WTC11 (cell line): ENCODE measurements at regions not wholly inside any gene's neighbourhood (a gene's known extent, or its start where the extent isn't known, plus 50 kb on each side); places are given as distances from the start of the nearest gene placed in this dataset.
A peak's percentile ranks its signal among the peaks of the same experiment; 100 is the strongest.

Experiments used
- ATAC-seq: fragments of 200-7000 bp; cut with Tn5 transposase; 2 replicates; pipeline ENCODE4 v1.10.0; 2021; ENCODE audit warnings: mild to moderate bottlenecking, moderate library complexity
- CTCF ChIA-PET: fragments of 300-600 bp; sonication (Branson Sonifier 250); formaldehyde crosslinking; loops from one replicate; lab custom pipeline; 2021; ENCODE audit warnings: antibody characterized with exemption; lab: Charles Lee
- POLR2A ChIA-PET: fragments of 350-600 bp; sonication (Branson Sonifier 250); formaldehyde crosslinking; loops from one replicate; lab custom pipeline; 2021; ENCODE audit warnings: antibody characterized with exemption; lab: Charles Lee
- DNase-seq: peaks from one replicate; pipeline ENCODE4 v3.0.0; 2021; ENCODE audit warnings: low spot score
- H3K27ac Mint-ChIP-seq: 2 replicates; pipeline ENCODE4 v1.8.0; 2021; ENCODE audit warnings: mixed read lengths
- H3K27me3 Mint-ChIP-seq: 2 replicates; pipeline ENCODE4 v1.8.0; 2021; ENCODE audit warnings: low read depth, mild to moderate bottlenecking, moderate library complexity, mixed read lengths
- H3K36me3 Mint-ChIP-seq: 2 replicates; pipeline ENCODE4 v1.8.0; 2021; ENCODE audit warnings: mixed read lengths
- H3K4me1 Mint-ChIP-seq: 2 replicates; pipeline ENCODE4 v1.8.0; 2022; ENCODE audit warnings: mixed read lengths
- H3K4me3 Mint-ChIP-seq: 2 replicates; pipeline ENCODE4 v1.8.0; 2021; ENCODE audit warnings: mild to moderate bottlenecking, moderate library complexity, mixed read lengths
- H3K9me3 Mint-ChIP-seq: 2 replicates; pipeline ENCODE4 v1.8.0; 2021; ENCODE audit warnings: mixed read lengths
- E2F1 ChIP-seq: sonication (generic); formaldehyde crosslinking; IDR thresholded peaks from 2 replicates; pipeline ENCODE4 v1.8.0; 2022; ENCODE audit warnings: mild to moderate bottlenecking, missing genetic modification reagents
- EMX1 ChIP-seq: fragments of 250-450 bp; sonication (Bioruptor Pico); IDR thresholded peaks from 2 replicates; pipeline ENCODE4 v1.8.0; 2021; ENCODE audit warnings: mild to moderate bottlenecking
- FOXP4 ChIP-seq: sonication (generic); formaldehyde crosslinking; IDR thresholded peaks from 2 replicates; pipeline ENCODE4 v1.8.0; 2022; ENCODE audit warnings: mild to moderate bottlenecking, missing genetic modification reagents
- GABPB1 ChIP-seq: sonication (generic); formaldehyde crosslinking; IDR thresholded peaks from 2 replicates; pipeline ENCODE4 v1.8.1; 2023; ENCODE audit warnings: mild to moderate bottlenecking, missing genetic modification reagents
- GTF2I ChIP-seq: fragments of 250-450 bp; sonication (Bioruptor Pico); conservative IDR thresholded peaks from 2 replicates; pipeline ENCODE4 v1.4.0; 2021; ENCODE audit warnings: mild to moderate bottlenecking
- HMGA2 ChIP-seq: fragments of 250-450 bp; sonication (Bioruptor Pico); IDR thresholded peaks from 2 replicates; pipeline ENCODE4 v1.4.0; 2021; ENCODE audit warnings: mild to moderate bottlenecking, moderate library complexity
- MAX ChIP-seq: sonication (generic); formaldehyde crosslinking; IDR thresholded peaks from 2 replicates; pipeline ENCODE4 v1.8.0; 2022; ENCODE audit warnings: mild to moderate bottlenecking, missing genetic modification reagents
- MXD4 ChIP-seq: fragments of 250-450 bp; sonication (Bioruptor Pico); IDR thresholded peaks from 2 replicates; pipeline ENCODE4 v1.8.0; 2021; ENCODE audit warnings: mild to moderate bottlenecking, moderate library complexity, borderline replicate concordance
- RELA ChIP-seq: sonication (generic); formaldehyde crosslinking; IDR thresholded peaks from 2 replicates; pipeline ENCODE4 v1.8.1; 2022; ENCODE audit warnings: missing genetic modification reagents, mild to moderate bottlenecking, borderline replicate concordance
- SMAD3 ChIP-seq: sonication (generic); formaldehyde crosslinking; IDR thresholded peaks from 2 replicates; pipeline ENCODE4 v1.8.0; 2022; ENCODE audit warnings: missing genetic modification reagents, mild to moderate bottlenecking, borderline replicate concordance
- TEAD1 ChIP-seq: sonication (generic); formaldehyde crosslinking; IDR thresholded peaks from 2 replicates; pipeline ENCODE4 v1.8.0; 2022; ENCODE audit warnings: mild to moderate bottlenecking, missing genetic modification reagents
- ZMAT4 ChIP-seq: fragments of 250-450 bp; sonication (Bioruptor Pico); IDR thresholded peaks from 2 replicates; pipeline ENCODE4 v1.9.0; 2021; ENCODE audit warnings: mild to moderate bottlenecking
- ZNF232 ChIP-seq: sonication (generic); formaldehyde crosslinking; IDR thresholded peaks from 2 replicates; pipeline ENCODE4 v1.8.0; 2022; ENCODE audit warnings: mild to moderate bottlenecking, missing genetic modification reagents
- ZNF425 ChIP-seq: fragments of 250-450 bp; sonication (Bioruptor Pico); conservative IDR thresholded peaks from 2 replicates; pipeline ENCODE4 v1.9.0; 2021; ENCODE audit warnings: mild to moderate bottlenecking
- ZNF671 ChIP-seq: fragments of 250-450 bp; sonication (Bioruptor Pico); IDR thresholded peaks from 2 replicates; pipeline ENCODE4 v1.8.0; 2021; ENCODE audit warnings: mild to moderate bottlenecking
- ZSCAN18 ChIP-seq: fragments of 250-450 bp; sonication (Bioruptor Pico); IDR thresholded peaks from 2 replicates; pipeline ENCODE4 v2.1.2; 2022; ENCODE audit warnings: mild to moderate bottlenecking, moderate library complexity
- TF ChIP-seq, protein P1 (sequence below): sonication (generic); formaldehyde crosslinking; IDR thresholded peaks from 2 replicates; pipeline ENCODE4 v1.8.1; 2023; ENCODE audit warnings: mild to moderate bottlenecking, missing genetic modification reagents, moderate library complexity
- TF ChIP-seq, protein P2 (sequence below): sonication (generic); formaldehyde crosslinking; IDR thresholded peaks from 2 replicates; pipeline ENCODE4 v1.8.0; 2022; ENCODE audit warnings: mild to moderate bottlenecking, missing genetic modification reagents
- TF ChIP-seq, protein P3 (sequence below): sonication (generic); formaldehyde crosslinking; IDR thresholded peaks from 2 replicates; pipeline ENCODE4 v1.8.1; 2023; ENCODE audit warnings: mild to moderate bottlenecking, missing genetic modification reagents

DNA sequence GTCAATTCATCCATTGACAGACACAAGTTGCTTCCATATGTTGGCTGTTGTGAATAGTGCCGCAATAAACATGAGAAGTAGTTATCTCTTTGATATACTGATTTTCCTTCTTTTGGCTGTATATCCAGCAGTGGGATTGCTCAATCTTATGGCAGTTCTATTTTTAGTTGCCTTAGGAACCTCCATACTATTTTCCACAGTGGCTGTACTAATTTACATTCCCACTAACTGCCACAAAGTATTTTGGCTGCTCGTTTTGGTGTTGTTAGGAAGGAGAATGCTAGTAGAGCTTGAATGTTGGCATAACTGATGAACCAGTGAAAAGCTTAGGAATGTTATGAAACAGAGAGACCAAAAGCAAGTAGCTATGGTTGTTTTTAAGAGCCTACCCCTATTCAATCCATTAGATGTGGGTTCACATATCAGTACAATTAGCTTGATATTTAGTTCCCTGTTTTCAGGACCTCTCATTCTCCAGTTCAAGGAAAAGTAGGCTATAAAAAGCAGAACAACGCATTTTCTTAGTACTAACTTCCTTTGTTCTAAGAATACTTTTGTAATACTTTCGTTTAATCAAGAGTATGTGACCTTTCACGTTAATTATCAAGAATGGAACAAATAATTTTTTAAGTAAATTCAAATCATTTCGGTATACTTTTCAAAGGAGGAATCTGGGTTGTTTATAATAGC is 100.3 kb downstream of the FAS start:
- CTCF ChIA-PET: interaction anchor here (0.6 to 0.7 kb wide), 2 partner anchors 10 to 126 kb away, joined by 3 read pairs; no protein-coding TSS in a partner anchor
- Mint-ChIP-seq H3K9me3 (no peaks in the 10 kb centered on the region), H3K4me3 (no peak overlapping the region), H3K36me3 (no peaks in the 10 kb centered on the region), H3K4me1 (0 out of 2 replicates have a peak, but pooled peaks cover 6% of the 10 kb centered on the region), H3K27ac (no peak overlapping the region), H3K27me3 (no peaks in the 10 kb centered on the region)
- ATAC-seq (no peak), DNase-seq (no peak)
- POLR2A ChIA-PET: no interaction called here
- TF ChIP-seq, protein P1, sequence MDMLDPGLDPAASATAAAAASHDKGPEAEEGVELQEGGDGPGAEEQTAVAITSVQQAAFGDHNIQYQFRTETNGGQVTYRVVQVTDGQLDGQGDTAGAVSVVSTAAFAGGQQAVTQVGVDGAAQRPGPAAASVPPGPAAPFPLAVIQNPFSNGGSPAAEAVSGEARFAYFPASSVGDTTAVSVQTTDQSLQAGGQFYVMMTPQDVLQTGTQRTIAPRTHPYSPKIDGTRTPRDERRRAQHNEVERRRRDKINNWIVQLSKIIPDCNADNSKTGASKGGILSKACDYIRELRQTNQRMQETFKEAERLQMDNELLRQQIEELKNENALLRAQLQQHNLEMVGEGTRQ: no peak
- TF ChIP-seq ZNF425: no peak
- no peak for TF ChIP-seq E2F1
- no peak for TF ChIP-seq ZNF671
- TF ChIP-seq HMGA2 (CRISPR knock-in tag): no peak
- TF ChIP-seq, protein P2, sequence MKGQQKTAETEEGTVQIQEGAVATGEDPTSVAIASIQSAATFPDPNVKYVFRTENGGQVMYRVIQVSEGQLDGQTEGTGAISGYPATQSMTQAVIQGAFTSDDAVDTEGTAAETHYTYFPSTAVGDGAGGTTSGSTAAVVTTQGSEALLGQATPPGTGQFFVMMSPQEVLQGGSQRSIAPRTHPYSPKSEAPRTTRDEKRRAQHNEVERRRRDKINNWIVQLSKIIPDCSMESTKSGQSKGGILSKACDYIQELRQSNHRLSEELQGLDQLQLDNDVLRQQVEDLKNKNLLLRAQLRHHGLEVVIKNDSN: no peak
- TF ChIP-seq FOXP4: no peak
- TF ChIP-seq TEAD1 (CRISPR knock-in tag): no peak
- TF ChIP-seq ZMAT4 (CRISPR knock-in tag): no peak

DNA sequence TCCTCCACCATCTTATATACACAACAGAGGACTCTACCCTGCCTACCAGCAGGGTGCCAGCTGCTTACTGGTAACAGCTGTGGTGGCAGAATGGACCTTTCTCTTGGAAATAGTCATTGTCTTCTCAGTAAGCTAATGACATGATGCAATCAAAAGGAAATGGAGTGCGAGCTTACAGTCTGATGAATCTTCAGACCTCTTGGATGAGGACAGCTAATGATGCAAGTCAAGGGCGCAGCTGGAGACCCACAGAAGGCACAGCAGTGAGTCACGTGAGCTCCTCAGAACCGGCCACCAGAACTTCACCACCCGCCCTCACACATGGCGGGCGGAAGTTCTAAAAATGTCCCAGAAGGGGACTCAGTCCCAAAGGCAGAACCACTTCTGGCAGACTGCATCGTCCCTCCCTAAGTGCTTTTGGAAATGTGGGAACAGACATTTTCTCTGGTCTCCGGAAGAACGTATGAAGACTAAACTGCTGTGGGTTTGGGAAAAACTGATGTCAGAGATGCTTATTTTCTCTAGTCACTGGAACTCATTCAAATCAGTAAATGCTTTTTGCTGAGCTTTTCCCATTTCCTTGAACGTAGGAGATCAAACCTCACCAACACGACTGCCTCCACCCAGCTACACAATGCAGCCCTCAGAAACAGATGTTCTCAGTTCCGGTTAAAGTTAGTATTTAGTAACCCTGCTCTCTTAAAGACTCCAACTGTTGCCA is 96.4 kb downstream of the FAS start:
- H3K4me3 Mint-ChIP-seq: no peak overlapping the region
- CTCF ChIA-PET: interaction anchor here (1.1 to 1.4 kb wide), 3 partner anchors 13 to 152 kb away, joined by 3 to 4 read pairs (median 4); no protein-coding TSS in a partner anchor
- ATAC-seq (peak; percentile 91), DNase-seq (peak; percentile 58)
- no peaks in the 10 kb centered on the region for H3K36me3 Mint-ChIP-seq
- no peak overlapping the region; the same call in 1 of the 2 replicates for H3K27ac Mint-ChIP-seq
- 0 out of 2 replicates have a peak, but pooled peaks cover 4% of the 10 kb centered on the region for H3K4me1 Mint-ChIP-seq
- POLR2A ChIA-PET: no interaction called here
- H3K27me3 Mint-ChIP-seq: no peaks in the 10 kb centered on the region
- no peaks in the 10 kb centered on the region for H3K9me3 Mint-ChIP-seq
- TF ChIP-seq MAX (CRISPR knock-in tag) (no peak), EMX1 (CRISPR knock-in tag) (no peak), ZNF232 (CRISPR knock-in tag) (no peak), GABPB1 (CRISPR knock-in tag) (no peak), RELA (CRISPR knock-in tag) (no peak), GTF2I (CRISPR knock-in tag) (no peak), MXD4 (CRISPR knock-in tag) (0 out of 2 replicates have a peak, but pooled peaks have one; percentile 57), SMAD3 (CRISPR knock-in tag) (no peak), ZSCAN18 (peak; percentile 69; the same call in 1 of the 2 replicates)
- TF ChIP-seq, protein P3, sequence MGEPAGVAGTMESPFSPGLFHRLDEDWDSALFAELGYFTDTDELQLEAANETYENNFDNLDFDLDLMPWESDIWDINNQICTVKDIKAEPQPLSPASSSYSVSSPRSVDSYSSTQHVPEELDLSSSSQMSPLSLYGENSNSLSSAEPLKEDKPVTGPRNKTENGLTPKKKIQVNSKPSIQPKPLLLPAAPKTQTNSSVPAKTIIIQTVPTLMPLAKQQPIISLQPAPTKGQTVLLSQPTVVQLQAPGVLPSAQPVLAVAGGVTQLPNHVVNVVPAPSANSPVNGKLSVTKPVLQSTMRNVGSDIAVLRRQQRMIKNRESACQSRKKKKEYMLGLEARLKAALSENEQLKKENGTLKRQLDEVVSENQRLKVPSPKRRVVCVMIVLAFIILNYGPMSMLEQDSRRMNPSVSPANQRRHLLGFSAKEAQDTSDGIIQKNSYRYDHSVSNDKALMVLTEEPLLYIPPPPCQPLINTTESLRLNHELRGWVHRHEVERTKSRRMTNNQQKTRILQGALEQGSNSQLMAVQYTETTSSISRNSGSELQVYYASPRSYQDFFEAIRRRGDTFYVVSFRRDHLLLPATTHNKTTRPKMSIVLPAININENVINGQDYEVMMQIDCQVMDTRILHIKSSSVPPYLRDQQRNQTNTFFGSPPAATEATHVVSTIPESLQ: no peak
- TF ChIP-seq, protein P1: peak; percentile 67
